ENCODE measurements at regions not wholly inside any gene's neighbourhood (a gene's known extent, or its start where the extent isn't known, plus 50 kb on each side); places are given as distances from the start of the nearest gene placed in this dataset.
A peak's percentile ranks its signal among the peaks of the same experiment; 100 is the strongest.

DNA sequence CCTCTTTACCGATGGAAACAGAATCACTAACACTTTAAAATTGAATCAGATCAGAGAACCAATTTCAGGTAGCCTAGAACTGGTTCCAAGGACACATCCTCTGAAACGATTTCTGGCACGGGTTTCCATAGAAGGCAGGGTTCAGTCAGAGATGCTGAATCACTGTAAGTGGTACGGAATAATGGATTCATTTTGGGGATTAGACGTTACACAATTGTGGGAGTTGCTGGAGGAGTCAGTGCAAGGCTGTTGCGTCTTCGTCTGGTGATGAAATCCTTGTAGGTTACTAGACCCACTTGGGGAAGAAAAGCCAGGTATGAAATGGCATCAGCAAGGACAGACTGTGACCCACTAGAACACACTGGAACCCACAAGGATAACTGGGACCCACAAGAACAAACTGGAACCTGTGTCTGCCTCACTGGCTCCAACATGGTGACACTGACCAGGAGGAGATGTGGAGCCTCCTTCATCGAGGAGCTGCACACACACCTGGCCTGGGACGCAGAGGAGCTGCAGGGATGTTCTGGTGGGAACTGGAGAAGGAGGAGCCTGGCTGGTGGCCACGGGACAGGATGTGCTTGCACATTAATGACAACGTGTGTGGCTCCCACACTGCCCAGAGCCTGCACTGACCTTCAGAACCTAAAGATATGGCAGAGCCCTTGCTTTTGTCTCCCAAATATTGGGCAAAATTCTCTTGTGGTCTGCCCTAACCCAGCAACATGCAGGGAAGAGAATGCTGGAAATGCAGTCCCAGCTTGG lies 105.1 kb downstream of the TRAPPC11 start:
- no peak for DNase-seq

GRCh38 chr4:183765251-183765911 lies 106.3 kb downstream of the TRAPPC11 start:
- DNase-seq: no peak

- DNase-seq: no peak
These were observed 107.0 kb downstream of the TRAPPC11 start for GRCh38 chr4:183766140-183766539.

DNA sequence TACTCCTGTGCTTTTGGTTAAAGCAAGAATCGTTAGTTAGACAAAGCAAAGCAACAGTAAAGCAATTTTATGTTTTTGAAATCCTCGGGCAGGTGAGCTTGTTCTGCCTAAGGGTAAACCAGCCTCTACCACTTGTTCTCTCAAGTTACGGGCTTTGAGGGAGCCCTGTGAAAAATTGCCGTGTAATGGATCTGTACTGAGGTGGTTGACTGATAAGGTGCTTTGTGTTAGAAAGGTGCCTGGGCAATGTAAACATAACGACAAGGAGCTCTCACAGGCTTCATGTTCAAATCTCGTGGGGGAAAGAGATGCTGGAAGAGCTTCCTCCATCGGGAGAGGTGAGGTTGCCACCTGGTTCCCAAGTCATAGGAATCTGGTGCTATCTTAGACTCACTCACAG lies 111.8 kb downstream of the TRAPPC11 start:
- no peak for DNase-seq

DNA sequence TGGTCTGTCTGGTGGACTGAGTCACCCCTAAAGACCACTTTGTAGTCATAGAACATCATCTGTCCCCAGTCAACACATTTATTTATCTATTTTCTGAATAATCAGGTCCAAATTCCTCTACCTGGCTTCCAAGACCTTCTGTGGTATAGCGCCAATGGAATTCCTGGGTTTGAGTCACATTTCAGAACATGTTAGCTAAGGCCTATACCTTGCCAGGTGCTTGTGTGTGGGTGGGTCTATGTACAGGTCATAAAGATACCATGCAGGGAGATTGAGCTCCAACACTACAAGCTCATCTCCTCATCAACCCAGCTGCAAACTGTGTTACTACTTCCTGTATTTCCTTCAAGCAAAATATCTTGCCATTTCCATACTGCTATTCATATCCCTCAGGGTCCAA lies 113.3 kb downstream of the TRAPPC11 start:
- no peak for DNase-seq

GRCh38 chr4:183773790-183774189 lies 114.7 kb downstream of the TRAPPC11 start:
- no peak for DNase-seq

GRCh38 chr4:183783306-183783705 lies 121.8 kb upstream of the STOX2 start:
- DNase-seq: no peak

DNA sequence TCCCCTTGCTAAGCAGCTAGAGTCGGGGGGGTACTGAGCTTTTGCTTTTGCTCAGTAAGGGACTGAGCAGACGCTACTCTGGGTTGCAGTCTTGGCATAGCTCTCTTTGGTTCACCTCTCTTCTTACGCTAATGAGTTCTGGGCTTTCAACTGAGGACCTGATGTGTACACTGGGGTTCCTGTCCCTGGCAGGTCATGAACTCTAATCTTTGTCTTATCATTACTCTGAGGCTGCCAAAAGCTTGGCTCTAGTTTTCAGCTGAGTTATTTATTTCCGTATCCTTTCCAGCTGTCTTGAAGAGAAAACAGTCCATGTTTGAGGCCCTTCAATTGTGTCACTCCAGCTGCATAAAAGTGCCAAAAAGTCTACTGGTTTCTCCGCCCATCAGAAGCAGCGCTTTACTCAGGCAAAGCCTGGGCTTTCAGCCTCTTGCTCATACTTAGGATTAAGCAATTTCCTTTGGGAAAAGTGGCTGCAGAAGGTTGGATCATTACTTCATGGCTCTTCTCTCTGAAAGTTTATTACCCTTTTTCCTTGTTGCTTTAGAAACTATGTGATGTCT lies 121.0 kb upstream of the STOX2 start:
- no peak for DNase-seq

DNA sequence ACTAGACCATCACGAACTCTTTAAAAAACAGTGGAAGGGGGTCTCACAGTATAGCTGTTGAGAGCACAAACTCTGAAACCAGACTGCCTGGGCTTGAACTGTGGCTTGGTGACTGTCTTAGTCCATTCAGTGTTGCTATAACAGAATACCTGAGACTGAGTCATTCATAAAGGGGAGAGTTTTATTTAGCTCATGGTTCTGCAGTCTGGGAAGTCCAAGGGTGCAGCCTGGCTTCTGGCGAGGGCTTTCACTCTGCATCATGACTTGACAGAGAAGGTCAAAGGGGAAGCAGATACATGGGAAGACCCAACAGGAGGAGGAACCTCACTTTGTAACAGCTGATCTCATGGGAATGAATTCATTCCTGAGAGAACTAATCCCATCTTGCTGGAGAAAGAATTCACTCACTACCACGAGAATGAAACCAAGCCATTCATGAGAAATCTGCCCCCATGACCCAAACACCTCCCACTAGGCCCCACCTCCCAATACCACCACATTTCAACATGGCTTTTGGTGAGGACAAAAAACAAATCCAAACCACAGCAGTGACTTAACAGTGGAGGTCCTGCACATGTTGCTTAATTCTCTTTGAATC lies 116.7 kb upstream of the STOX2 start:
- DNase-seq: no peak

DNA sequence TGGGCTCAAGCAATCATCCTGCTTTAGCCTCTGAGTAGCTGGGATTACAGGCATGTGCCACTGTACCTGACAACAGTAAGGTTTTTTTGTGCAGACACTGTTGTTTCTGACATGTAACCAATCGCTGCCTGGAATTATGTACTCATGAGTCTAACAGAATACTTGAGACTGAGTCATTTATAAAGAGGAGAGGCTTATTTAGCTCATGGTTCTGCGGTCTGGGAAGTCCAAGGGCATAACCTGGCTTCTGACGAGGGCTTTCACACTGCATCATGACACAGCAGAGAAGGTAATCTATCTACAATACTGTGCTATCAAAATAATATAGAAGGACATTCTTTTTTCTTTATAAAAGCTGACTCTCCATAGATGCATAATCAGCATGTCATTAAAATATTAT lies 115.5 kb upstream of the STOX2 start:
- no peak for DNase-seq

GRCh38 chr4:183790661-183791060 lies 114.4 kb upstream of the STOX2 start:
- no peak for DNase-seq

GRCh38 chr4:183797011-183797444 lies 108.1 kb upstream of the STOX2 start:
- peak; percentile 47 for DNase-seq

DNA sequence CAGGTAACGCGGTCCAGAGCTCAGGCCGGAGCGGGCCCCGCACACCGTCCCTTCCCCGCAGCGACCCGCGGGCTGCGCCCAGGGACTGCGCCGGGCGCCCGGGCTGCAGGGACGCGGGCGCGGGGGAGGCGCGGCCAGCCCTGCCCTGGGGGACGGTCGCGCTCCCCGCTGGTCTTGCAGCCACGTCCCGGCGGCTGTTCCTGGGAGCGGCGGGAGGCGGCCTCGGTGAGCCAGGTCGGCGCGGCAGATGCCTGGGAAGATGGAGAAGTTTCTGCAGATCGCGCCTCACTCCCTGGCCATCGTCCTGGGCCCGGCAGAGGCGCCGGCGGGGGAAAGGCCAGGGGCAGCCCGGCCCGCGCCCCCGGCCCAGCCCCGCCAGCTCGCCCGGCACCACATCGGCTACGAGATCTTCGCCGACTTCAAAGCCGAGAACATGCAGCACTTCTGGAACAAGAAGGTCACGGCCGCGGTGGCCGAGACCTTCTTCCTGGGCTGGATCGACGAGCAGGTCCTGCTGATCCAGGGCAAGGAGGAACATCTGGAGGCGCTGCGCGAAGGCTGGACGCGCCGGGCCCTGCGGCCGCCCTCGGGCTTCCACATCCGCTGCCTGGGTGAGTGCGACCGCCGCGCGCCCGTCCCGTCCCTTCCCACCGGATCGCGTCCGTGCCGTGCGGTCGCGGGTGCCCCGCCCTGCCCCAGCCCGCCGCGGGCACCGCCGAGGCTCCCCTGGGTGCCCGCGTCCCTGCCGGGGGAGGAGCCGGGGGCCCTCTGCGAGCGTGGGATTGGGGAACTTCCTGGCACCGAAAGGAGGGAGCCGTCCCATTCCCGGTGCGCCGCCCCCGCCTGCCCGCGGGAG lies 107.4 kb upstream of the STOX2 start:
- DNase-seq: peak; percentile 47

- DNase-seq: no peak
These were observed 106.5 kb upstream of the STOX2 start for GRCh38 chr4:183798301-183799253.

DNA sequence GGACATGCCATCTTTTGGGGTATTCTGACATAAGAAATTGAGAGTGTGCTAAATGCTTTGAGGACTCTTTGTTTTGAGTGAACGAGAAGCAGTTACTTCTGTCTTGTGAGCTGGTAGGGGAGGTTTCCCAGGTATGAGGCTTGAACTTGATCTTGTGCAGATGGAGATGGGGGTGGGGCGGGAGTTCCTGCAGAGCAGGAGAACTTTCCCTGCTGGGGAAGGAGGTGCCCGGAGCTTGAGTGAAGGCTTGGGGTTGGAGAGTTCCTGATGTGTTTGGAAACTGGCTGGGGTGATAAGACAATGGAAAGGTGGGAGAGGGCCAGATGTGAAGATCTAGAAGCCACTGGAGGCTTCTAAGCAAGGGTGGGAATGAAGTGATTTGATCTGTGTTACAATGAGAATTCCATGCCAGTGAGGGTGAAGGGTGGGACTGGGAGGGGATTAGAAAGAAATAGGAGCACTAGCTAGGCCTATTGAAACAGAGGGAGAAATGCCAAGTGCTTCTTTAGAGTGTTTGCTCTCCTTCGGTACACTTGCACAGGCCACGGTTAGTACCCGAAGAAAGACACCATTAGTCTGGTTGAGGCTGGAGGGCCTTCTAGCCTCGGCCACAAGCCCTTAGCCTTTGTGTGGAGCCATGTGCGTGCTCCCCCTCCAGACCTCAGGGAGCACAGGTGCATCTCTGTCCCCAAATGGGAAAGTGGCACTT lies 103.5 kb upstream of the STOX2 start:
- DNase-seq: no peak

DNA sequence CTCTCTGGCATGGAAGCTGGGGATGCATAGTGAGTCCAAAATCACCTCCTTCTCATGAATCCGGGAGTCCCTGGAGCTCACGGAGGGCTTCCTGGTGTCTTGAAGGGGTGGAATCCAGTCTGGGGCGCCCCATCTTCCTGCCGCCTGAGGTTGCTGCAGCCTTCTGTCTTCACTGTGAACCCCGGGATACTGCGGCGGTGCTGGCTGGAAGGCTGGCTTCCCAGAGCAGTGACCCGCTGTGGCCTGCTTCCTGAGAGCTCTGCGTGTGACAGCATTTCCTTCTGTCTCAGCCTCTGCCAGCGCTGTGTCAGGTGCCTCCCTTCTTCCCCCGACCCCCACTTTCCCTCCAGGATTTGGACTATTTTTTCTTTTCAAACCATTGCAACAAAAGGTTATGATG lies 98.8 kb upstream of the STOX2 start:
- DNase-seq: no peak

DNA sequence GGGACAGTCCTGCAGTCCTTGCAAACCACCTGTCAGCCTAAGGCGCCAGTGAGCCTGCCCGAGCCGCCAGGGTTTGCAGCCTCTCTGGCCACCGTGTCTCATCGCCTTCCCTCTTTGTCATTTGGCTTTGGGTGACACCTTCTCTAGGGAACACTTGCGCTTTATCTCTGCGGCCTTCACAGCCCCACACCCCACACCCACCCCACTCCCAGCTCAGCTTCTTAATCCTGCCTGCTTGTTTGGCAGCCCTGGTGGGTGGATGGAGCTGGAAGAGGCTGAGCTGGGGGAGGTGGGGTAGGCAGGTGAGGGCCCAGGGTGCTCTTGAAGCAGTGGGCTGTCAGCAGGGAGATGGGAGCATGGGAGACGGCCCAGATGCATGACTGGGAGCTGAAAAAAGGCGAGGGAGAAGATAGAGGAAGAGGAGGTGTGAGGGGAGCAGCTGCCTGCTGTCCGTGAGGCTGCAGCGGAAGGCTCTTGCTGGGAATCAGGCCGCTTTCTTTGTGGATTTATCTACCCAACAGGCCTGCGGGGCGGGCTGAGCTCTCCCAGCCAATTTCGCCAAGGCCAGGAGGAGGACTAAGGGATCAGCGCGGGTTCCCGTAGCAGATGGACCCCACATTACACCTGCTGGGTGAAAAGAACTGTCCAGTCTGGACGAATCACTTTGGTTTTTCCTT lies 97.5 kb upstream of the STOX2 start:
- DNase-seq: no peak

- DNase-seq: no peak
These were observed 97.0 kb upstream of the STOX2 start for GRCh38 chr4:183808097-183808456.

GRCh38 chr4:183812567-183812966 lies 92.5 kb upstream of the STOX2 start:
- no peak for DNase-seq

DNA sequence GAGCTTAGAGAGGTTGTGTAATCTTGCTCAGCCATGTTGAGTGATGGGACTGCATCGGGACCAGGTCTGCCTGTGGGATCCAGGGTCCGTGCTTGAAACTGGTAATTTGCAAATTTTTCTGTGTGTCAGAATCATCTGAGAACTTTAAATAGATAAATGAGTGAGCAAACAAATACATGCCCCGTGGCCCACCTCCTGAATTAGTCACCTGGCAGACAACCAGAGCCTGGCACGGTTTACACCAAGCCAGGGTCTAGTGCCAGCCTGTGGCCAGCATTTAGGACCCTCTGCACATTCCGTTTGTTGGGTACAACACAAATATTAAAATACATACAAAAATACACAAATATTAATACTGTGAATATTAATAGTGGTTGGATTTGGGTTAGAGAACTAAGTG lies 90.6 kb upstream of the STOX2 start:
- DNase-seq: no peak

- no peak for DNase-seq
These were observed 89.0 kb upstream of the STOX2 start for GRCh38 chr4:183816077-183816476.

Data from T1000 (cell line).